ENCODE measurements at regions not wholly inside any gene's neighbourhood (a gene's known extent, or its start where the extent isn't known, plus 50 kb on each side); places are given as distances from the start of the nearest gene placed in this dataset.

DNA sequence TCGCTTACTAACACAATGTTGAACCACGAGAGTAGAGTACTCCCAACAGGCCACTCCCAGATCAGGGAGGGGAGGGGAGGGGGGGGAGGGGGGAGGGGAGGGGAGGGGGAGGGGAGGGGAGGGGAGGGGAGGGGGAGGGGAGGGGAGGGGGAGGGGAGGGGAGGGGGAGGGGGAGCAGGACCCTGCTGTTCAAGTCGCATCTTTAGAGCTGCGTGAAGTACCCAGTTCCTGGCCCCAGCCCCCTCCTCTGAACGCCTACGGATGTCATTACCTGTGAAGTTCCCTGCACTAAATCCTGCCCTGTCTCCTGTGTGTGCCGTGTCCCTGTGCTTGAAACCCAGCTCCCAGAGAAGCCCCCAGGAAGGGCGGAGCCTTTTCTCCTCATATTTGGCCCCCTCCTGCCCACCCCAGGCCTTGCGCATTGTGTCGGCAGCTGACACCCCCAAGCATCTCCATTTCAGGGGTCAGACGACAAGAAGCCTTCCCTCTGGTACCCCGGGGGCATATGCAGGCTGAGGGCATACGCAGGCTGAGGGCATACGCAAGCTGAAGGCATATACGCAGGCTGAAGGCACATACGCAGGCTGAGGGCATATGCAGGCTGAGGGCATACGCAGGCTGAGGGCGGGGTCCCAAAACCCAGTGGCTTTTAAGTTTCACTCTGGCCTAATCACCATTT is 330.2 kb downstream of the C16orf95 start:
- no peak for DNase-seq (ENCODE audit: low read depth, low spot score)
- in situ Hi-C loops (cut with HindIII; ENCODE audit: low pct_unique_long_range_greater_than_20kb, low sequenced_read_pairs): no loop called here

DNA sequence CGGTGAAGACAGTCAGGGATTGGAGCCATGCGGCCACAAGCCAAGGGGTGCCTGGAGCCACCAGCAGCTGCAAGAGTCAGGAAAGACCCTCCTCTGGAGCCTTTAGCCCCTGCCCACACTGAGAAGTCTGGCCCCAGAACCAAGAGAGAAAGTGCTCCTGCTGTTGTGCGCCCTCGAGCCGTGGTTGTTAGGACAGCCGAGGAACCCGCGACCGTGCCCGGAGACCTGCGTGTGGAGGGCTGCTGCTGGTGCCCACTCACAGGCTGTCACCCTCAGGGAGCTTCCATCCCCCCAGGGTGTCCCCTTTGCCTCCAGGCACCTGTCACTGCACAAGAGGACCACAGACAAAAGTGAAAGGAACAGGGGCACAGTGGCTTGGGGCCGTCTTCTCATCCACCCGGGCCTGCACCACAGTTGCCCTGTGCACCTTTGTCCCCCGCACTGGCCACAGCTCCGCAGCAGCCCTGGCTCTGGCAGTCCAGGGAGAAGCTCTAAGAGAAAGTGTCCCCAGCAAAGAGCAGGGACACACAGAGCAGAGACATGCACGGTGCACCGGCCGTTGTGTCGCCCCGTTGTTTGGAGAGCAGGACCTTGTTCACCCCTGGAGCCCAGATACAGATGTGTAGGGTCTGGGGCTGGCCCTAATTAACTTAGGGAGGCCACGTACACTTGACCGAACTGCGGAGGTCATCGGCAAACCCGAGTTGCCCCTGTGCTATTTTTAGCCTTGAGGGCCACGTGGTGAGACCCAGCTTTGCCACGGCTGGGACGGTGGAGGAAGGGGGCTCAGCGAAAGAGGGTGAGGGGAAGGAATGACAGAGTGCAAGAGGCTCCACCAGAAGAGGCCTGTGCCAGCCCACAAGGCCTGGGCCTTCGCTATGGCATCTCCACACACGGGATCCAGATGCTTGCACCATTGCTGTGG is 329.2 kb downstream of the C16orf95 start:
- in situ Hi-C loops (cut with HindIII; ENCODE audit: low pct_unique_long_range_greater_than_20kb, low sequenced_read_pairs): no loop called here
- no peak for DNase-seq (ENCODE audit: low read depth, low spot score)

DNA sequence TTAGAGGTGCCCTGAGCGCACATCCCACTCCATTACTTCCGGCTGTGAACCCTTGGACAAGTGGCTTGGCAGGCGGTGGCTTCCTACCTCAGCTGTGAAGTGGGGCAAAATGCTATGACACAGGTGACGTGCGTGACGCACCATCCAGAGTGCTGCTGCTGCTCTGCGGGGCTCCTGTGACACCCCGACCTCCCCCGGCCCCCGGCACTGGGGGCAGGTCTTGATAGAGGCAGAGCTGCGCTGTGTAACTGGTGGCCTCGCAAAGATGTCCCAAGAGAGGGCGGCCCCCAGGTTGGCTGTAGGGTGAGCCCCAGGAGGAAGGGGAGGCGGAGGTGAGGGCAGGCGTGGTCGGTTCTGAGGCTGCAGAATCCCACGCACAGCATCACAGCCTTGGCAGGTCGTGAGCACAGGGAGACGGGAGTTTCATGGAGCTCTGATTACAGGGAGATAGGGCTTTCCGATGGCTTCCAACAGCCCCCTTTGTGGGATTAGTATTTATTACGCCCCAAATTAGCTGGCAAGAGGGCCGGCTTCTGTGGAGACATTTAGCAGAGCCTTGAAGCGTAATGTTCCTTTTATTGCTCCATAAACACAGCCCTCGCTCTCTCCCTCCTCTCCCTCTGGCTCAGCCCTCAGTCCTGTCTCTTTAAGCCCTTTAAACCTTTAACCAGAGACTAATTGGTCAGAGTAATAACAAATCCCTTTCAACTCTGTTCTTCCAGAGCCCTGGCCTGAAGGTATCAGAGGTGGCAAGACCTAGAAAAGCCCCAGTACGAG is 328.1 kb downstream of the C16orf95 start:
- DNase-seq (ENCODE audit: low read depth, low spot score): no peak
- in situ Hi-C loops (cut with HindIII; ENCODE audit: low pct_unique_long_range_greater_than_20kb, low sequenced_read_pairs): no loop called here

DNA sequence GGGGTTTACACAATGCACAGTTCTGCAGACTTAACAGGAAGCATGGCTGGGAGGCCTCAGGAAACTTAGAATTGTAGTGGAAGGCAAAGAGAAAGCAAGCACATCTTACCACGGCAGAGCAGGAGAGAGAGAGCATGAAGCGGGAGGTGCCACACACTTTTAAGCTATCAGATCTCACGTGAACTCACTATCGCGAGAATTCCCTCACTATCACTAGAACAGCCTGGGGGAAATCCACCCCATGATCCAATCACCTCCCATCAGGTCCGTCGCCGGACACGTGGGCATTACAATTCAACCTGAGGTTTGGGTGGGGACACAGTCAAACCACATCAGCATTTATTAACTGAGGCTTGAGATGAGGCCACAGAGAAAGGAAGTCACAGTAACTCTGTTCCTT is 326.7 kb downstream of the C16orf95 start:
- in situ Hi-C loops (cut with HindIII; ENCODE audit: low pct_unique_long_range_greater_than_20kb, low sequenced_read_pairs): no loop called here
- DNase-seq (ENCODE audit: low read depth, low spot score): peak; percentile 5

DNA sequence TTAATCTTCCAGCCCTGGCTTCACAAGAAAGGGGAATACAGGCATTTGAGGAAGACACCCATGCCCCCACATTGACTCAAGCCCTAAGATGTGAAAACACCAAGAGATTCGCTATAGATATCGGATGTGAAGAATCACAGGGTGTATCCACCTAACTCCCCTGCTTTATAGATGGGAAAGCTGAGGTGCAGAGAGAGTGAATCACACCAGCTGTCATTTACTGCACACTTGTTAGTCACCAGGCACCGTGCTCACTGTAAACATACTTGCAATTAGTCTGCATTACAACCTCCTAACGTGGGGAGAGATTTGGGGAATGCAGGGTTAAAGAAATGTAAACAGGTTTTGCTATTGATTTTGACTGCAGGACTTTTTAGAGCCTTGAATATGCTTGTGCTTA is 325.5 kb downstream of the C16orf95 start:
- in situ Hi-C loops (cut with HindIII; ENCODE audit: low pct_unique_long_range_greater_than_20kb, low sequenced_read_pairs): no loop called here
- no peak for DNase-seq (ENCODE audit: low read depth, low spot score)

DNA sequence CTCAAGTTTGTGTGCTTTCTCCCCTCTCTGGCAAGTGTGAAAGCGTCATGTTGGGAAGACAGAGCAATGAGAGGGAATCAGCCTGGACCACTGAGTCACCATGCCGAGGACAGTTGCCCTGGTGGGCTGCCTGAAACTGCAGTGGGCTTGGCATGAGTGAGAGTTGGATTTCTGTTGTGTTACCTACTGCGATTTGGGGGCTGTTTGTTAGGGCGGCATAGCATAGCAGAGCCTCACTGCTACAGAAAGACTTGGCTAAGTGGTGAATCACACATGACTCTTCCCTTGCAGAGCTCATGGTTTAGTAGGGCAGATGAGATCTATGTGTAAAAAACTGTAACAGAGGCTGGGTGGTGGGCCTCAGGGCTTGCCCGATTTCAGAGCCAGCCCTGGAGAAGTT is 324.6 kb downstream of the C16orf95 start:
- in situ Hi-C loops (cut with HindIII; ENCODE audit: low pct_unique_long_range_greater_than_20kb, low sequenced_read_pairs): no loop called here
- DNase-seq (ENCODE audit: low read depth, low spot score): no peak

DNA sequence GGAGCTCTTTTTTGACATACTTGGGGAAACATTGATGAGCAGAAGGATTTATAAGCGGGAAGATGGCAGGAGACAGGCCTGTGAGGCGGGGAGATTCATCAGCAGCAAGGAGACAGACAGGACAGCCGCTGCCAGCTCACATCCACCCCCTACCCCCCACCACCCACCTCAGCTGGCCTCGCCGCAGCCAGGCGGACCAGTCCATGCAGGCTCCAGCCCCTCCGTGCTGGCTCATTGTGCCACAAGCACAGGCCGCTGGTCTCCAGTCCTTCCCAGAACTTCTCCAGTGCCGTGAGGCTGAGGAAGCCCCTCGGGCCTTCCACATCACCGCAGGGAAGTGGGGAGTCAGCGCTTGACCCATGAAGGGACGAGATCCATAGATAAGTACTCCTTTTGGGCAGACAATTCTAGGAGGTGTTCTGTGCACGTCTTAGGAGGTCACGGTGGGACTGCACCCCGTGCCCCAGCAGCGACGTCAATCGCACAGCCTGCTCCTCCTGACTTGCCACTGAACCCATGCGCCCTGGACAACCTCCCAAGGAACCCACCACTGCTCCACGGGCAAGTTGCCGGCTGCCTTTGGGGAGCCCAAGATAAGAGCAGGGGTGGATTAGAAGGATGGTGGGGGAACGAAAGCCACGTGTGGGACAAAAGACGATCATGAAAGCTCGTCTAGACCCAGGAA is 323.6 kb downstream of the C16orf95 start:
- in situ Hi-C loops (cut with HindIII; ENCODE audit: low pct_unique_long_range_greater_than_20kb, low sequenced_read_pairs): no loop called here
- DNase-seq (ENCODE audit: low read depth, low spot score): no peak

DNA sequence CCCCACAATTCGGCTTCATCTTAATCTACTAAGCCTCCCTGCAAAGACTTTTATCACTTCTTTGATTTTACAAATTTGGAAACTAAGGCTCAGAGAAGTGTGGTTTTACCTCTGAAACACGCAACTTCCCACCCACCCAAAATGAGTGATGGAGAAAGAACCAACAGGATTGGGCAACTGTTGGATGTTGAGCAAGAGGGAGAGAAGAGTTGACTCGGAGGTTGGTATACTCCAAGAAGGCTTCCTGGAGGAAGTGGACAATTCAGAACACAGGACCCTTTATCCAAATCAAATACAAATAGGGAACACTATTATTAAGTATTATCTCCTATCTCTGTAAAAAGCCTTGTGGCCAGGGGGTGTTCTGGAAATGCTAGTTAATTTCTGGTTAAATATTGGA is 323.0 kb downstream of the C16orf95 start:
- no peak for DNase-seq (ENCODE audit: low read depth, low spot score)
- in situ Hi-C loops (cut with HindIII; ENCODE audit: low pct_unique_long_range_greater_than_20kb, low sequenced_read_pairs): no loop called here

DNA sequence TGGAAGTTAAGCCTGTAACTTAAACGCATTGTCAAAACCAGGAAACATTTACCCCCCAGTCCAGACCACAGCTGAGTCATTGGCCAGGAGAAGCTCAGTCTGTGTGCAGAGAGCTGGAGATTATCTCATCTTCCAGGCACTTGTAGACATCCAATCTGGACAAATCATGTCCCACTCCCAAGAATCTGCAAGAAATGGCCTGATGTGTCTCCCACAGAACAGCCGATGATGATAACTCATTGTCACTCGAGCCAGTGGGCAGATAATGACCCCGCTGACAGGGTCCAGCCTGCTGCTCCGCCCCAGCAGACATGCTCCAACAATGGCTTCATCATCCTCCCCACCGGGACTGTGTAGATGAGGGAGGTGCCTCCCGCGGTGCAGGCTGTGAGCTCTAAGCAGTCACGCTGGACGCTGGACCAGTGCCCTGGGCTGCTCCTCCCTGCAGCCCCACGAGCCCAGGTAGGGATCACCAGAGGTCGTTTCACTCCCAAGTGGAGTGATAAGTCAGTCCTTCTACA is 322.5 kb downstream of the C16orf95 start:
- DNase-seq (ENCODE audit: low read depth, low spot score): no peak
- in situ Hi-C loops (cut with HindIII; ENCODE audit: low pct_unique_long_range_greater_than_20kb, low sequenced_read_pairs): no loop called here

DNA sequence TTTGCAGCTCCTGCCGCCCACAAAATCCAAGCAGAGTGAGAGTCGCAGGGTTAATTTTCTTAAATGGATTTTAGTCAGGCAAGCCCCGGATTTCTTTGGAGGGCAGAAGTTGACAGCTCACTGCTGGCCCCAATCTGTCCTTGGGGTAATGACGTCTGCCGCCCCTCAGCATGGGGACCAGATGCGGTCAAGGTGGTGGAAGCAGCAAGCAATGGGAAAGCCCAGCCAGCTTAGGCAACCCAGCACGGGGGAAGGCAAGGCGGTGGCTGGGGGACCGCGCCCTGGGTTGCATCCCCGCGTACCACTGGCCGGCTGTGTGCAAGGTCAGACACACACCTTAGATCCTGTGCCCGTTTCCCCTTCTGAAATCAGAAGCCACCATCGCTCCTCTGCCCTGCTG is 321.7 kb downstream of the C16orf95 start:
- in situ Hi-C loops (cut with HindIII; ENCODE audit: low pct_unique_long_range_greater_than_20kb, low sequenced_read_pairs): no loop called here
- DNase-seq (ENCODE audit: low read depth, low spot score): no peak

DNA sequence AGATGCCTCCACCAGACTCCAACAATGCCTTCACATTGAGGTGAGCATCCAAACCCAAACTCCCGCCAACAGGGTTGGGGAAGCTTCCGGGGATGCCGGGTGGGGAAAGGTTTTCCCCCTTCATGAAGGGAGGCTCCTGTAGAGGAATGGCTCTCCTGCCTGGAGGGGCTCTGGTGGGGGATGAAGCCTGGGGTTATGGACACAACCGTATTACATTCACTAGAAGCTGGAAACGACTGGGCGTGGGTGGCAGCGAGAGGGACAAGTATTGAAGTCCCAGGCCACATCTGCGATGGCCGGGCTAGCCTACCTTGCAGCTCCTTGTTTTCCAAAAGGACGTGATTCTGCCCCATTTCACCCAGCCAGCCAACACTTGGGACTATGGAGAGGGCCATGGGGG is 321.1 kb downstream of the C16orf95 start:
- in situ Hi-C loops (cut with HindIII; ENCODE audit: low pct_unique_long_range_greater_than_20kb, low sequenced_read_pairs): no loop called here
- no peak for DNase-seq (ENCODE audit: low read depth, low spot score)

DNA sequence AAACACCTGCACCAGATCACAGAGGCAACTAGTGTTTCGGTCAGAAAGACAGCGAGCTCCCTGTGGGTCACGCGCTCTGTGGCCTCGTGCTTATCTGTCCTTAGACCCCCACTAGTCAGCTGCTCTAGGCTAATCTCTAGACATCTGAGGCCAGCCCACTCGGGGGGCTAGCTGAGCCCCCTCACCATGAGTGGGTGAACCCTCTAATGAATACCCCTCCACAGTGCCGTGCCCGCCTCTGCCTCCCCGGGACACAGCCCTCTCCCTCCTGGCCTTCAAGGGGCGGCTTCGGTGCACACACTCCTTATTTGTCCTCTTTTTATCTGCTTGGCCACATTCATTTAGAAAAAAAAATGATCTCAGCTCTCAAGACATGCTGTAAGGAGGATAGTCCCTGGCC is 320.1 kb downstream of the C16orf95 start:
- DNase-seq (ENCODE audit: low read depth, low spot score): no peak
- in situ Hi-C loops (cut with HindIII; ENCODE audit: low pct_unique_long_range_greater_than_20kb, low sequenced_read_pairs): no loop called here

DNA sequence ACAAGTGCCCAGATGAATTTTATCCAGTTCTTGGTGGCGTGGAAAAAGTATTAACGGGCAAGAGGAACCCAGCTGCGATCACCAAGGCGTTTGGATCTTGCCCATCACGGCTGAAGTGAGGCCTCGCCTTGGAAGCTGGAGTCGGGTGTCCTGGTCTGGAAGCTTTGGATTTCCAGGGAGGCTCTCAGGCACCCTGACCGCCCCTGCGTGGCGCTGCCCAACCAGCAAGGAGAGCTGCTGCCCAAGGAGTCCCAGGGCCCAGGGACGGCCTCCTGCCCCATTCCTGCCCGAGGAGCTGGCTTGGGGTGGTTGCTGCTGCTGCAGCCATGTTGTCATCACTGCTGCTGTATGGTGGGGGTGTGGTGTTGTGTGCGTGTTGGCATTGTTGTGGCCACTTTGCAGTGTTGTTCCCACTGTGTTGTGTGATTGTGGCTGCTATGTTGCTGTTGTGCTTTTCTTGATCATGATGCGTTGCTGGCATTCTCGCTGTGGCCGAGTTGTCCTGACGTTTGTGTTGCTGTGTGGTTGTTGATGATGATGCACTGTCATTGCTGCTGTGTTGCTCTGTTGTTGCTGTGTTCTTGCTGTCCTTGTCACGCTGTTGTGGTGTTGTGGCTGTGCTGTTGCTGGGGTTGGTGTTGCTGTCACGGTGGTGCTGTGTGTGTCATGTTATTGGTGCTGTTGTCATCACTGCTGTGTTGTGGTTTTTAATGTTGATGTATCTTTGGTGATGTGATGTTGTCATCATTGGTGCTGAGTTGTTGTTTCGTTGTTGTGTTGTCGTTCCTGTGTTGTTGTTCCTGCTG is 318.8 kb downstream of the C16orf95 start:
- no peak for DNase-seq (ENCODE audit: low read depth, low spot score)
- in situ Hi-C loops (cut with HindIII; ENCODE audit: low pct_unique_long_range_greater_than_20kb, low sequenced_read_pairs): no loop called here

DNA sequence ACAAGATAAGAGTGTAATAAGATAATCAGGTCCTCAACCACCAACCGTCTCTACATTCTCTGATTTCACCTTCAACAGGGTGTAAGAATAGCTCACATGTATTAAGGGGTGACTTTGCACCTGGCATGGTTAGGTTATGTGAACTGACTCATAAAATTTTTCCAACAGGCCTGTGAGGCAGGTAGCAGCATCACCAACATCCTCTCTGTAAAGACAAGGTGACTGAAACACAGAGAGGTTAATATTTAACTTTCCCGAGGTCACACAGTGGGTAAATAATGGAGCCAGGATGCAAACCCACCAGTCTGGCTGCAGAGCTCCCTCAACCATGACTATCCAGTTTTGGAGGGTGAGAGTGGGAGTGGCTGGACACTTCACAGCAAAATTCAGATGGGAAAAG is 317.2 kb downstream of the C16orf95 start:
- in situ Hi-C loops (cut with HindIII; ENCODE audit: low pct_unique_long_range_greater_than_20kb, low sequenced_read_pairs): no loop called here
- no peak for DNase-seq (ENCODE audit: low read depth, low spot score)

DNA sequence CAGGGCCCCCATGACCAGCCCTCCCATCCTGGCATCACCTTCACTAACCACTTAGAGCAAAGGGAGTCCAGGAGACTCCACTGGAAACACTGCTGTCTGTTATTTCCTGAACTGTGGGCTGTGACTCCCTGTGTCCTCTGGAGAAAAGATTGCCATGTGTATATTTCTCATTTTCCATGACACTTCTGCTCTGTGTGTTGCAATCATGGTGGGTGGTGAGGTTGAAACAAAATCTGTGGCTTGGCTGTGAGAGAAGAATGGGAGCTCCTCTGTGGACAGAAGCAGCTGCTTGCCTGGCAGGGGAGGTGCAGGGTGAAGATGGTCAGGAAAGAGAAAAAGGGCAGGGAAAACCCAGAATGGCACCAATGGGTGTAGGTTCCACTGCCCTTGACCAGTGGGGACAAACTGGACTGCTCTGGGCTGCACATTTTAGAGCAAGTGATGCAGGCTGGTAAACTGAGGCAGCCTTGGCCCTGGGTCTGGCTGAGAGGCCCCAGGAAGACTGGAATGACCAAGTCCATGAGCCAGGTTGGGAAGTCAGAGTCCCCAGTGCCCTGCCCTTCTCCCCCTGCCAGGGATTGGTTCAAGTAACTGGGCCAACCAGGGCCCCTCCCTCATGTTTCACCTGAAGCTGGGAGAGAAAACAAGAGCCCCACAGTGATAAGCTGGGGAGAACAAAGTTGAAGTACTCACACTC is 314.3 kb downstream of the C16orf95 start:
- no peak for DNase-seq (ENCODE audit: low read depth, low spot score)
- in situ Hi-C loops (cut with HindIII; ENCODE audit: low pct_unique_long_range_greater_than_20kb, low sequenced_read_pairs): no loop called here

DNA sequence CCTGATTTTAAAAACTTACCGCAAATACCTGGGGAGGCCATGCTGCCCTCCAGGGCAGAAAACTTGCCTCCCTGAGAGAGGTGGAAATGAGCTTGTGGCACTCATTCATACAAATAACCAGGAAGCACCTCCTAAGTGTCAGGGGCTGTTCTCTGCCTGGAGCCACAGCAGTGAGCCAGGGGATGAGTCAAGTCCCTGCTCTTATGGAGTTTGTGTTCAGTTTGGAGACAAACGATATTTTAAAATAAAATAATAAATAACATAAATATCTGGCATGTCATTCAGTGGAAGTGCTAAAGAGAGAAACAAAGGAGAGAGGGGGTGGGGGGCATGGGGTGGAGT is 313.8 kb downstream of the C16orf95 start:
- DNase-seq (ENCODE audit: low read depth, low spot score): no peak
- in situ Hi-C loops (cut with HindIII; ENCODE audit: low pct_unique_long_range_greater_than_20kb, low sequenced_read_pairs): no loop called here

DNA sequence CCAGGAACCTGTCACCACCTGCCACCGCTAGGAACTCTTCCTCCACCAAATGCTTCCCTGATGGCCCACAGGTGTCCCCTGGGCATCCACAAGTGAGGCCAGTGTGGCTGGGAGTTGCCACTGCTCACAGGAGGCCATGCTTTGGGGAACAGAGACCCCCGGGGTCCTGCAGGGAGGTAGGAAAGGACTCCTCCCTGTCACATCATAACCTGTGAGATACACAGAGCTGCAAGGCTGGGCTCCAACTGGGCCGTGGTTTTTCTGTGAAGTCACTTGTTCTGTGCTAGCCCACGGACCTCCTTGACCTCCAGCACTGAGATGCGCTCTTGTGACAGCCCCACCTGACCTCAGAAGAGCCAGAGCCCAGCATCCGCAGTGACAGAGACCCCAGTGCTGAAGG is 311.2 kb downstream of the C16orf95 start:
- no peak for DNase-seq (ENCODE audit: low read depth, low spot score)
- in situ Hi-C loops (cut with HindIII; ENCODE audit: low pct_unique_long_range_greater_than_20kb, low sequenced_read_pairs): no loop called here

All from SK-MEL-5 (cell line).